ENCODE measurements at regions not wholly inside any gene's neighbourhood (a gene's known extent, or its start where the extent isn't known, plus 50 kb on each side); places are given as distances from the start of the nearest gene placed in this dataset.
A peak's percentile ranks its signal among the peaks of the same experiment; 100 is the strongest.

DNA sequence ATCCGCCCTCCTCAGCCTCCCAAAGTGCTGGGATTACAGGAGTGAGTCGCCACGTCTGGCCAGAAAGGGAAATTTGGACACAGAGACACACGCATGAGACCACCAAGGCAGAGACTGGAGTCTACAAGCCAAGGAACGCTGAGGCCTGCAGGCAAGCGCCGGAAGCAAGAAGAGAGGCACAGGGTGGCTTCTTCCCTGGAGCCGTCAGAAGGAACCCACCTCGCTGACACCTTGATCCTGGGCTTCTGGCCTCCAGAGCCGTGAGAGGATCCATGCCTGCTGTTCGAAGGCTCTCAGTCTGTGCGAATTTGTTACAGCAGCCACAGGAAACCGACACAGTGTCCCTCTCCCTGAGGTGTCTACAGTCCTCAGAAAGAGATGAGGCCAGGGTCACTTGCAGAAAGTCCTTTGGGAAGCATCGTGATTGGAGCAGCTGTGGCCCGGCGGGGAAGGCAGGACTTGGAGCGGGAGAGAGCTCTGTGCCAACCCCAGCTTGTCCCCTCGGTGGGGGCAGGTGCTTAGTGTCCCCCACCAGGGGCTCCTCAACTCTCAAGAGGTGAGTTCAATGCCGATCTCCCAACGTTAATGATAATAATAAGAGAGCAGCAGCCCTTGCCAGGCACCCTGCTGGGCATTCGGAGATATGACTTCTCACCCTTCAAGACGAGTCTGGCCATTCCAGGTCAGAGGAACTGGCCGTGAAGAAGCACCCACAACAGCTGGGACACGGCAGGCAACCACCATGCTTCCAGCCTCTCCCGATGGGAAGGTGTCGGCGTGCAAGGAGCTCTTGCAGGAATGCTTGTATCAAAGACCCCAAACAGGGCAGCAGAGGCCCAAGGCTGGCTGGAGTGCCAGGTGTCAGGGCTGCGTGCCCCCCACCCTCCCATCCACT, 68.4 kb upstream of the TNRC6C start:
- ATAC-seq (ENCODE audit: low FRiP score in 2 of 2): no peak
- no peak overlapping the region for H3K27ac ChIP-seq
- WGBS, 2 donors: 82 to 92% methylated on average over 12 to 28 of the region's 28 CpGs
- peaks cover 10 to 23% (median 16%) of the 10 kb centered on the region in 4 donors for H3K4me1 ChIP-seq
- H3K36me3 ChIP-seq: no peaks in the 10 kb centered on the region
- no peak overlapping the region for H3K4me3 ChIP-seq
- no peaks in the 10 kb centered on the region for H3K9me3 ChIP-seq
- no peak for DNase-seq
- TF ChIP-seq EP300 (IDR thresholded peaks at IDR 0.05) (no peak), POLR2A (IDR thresholded peaks at IDR 0.05) (no peak), POLR2AphosphoS5 (IDR thresholded peaks at IDR 0.05) (no peak)
- TF ChIP-seq, protein P1, sequence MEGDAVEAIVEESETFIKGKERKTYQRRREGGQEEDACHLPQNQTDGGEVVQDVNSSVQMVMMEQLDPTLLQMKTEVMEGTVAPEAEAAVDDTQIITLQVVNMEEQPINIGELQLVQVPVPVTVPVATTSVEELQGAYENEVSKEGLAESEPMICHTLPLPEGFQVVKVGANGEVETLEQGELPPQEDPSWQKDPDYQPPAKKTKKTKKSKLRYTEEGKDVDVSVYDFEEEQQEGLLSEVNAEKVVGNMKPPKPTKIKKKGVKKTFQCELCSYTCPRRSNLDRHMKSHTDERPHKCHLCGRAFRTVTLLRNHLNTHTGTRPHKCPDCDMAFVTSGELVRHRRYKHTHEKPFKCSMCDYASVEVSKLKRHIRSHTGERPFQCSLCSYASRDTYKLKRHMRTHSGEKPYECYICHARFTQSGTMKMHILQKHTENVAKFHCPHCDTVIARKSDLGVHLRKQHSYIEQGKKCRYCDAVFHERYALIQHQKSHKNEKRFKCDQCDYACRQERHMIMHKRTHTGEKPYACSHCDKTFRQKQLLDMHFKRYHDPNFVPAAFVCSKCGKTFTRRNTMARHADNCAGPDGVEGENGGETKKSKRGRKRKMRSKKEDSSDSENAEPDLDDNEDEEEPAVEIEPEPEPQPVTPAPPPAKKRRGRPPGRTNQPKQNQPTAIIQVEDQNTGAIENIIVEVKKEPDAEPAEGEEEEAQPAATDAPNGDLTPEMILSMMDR (IDR thresholded peaks at IDR 0.05): no peak
- H3K27me3 ChIP-seq: no peaks in the 10 kb centered on the region

DNA sequence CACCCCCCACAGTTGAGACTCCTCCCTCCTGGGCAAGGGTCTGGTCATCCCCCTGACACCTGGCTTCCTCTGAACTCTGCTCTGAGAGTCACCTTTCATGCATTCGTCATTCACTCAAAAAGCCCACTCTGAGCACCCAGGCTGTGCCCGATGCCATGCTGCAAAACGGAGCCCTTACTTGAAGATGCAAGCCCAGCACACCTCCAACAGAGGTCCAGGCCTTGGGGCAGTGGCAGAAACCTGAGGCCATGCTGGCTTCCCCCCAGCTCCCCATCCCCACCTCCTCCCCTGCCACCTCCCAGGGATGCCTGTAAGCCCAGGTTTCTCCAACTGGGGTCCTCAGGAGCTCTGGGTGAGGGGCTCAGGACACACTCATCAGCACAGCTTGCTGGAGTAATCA, 67.7 kb upstream of the TNRC6C start:
- Histone ChIP-seq H3K36me3 (no peaks in the 10 kb centered on the region), H3K27ac (no peak overlapping the region), H3K4me1 (peaks cover 10 to 23% (median 16%) of the 10 kb centered on the region in 4 donors), H3K27me3 (no peaks in the 10 kb centered on the region), H3K4me3 (no peak overlapping the region), H3K9me3 (no peaks in the 10 kb centered on the region)
- 81 to 92% methylated on average over 2 to 3 of the region's 3 CpGs for WGBS, 2 donors
- DNase-seq (no peak), ATAC-seq (ENCODE audit: low FRiP score in 2 of 2) (no peak)
- TF ChIP-seq EP300 (IDR thresholded peaks at IDR 0.05): no peak
- TF ChIP-seq POLR2A (IDR thresholded peaks at IDR 0.05): no peak
- TF ChIP-seq POLR2AphosphoS5 (IDR thresholded peaks at IDR 0.05): no peak
- TF ChIP-seq, protein P1 (IDR thresholded peaks at IDR 0.05): no peak

DNA sequence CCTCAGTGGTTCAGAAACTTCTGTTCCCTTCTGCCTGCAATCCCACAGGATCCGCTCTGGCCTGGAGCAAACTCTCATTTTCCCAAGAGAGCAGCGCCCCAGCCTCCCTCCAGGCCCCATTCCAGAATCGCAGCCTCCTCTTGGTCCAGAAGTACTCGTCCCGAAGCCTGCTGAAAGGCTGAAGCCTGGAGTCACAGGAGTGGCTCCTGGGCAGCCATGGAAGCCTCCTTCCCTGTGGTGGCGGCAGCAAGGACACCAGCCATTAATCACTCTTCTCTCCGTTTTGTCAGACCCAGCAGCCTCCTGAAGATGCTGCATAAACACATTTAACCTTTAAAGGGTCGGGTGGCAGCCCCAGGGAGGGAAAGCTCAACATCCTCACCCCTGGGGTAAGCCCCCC, 66.9 kb upstream of the TNRC6C start:
- Histone ChIP-seq H3K27ac (no peak overlapping the region), H3K9me3 (no peaks in the 10 kb centered on the region), H3K36me3 (no peaks in the 10 kb centered on the region), H3K4me3 (no peak overlapping the region), H3K4me1 (peaks cover 10 to 18% (median 14%) of the 10 kb centered on the region in 4 donors), H3K27me3 (no peaks in the 10 kb centered on the region)
- 67 to 71% methylated on average over 5 to 8 of the region's 8 CpGs for WGBS, 2 donors
- TF ChIP-seq, protein P1 (IDR thresholded peaks at IDR 0.05): no peak
- TF ChIP-seq POLR2AphosphoS5 (IDR thresholded peaks at IDR 0.05) (no peak), POLR2A (IDR thresholded peaks at IDR 0.05) (no peak), EP300 (IDR thresholded peaks at IDR 0.05) (no peak)
- no peak for DNase-seq
- no peak for ATAC-seq (ENCODE audit: low FRiP score in 2 of 2)

DNA sequence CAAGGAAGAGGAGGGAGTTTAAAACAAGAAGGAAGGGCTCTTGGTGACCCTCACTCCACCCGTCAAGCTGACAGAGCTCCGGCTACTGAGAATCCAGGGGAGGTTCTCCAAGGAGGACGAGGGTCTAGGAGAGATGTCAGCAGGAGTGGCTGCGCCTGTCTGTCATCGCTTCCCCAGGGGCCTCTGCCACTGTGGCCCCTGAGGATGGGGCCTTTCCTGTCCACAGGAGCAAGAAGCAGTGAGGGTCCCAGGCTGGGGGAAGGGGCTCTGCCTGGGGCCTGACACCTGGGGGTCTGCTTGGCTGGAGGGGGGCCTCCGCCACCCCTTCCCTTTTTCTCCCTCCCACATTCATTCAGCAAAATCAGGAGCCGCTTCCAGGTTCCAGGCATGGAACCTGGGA, 66.5 kb upstream of the TNRC6C start:
- TF ChIP-seq POLR2A (IDR thresholded peaks at IDR 0.05) (no peak), POLR2AphosphoS5 (IDR thresholded peaks at IDR 0.05) (no peak), EP300 (IDR thresholded peaks at IDR 0.05) (no peak)
- TF ChIP-seq, protein P1 (IDR thresholded peaks at IDR 0.05): no peak
- no peak overlapping the region for H3K27ac ChIP-seq
- no peak overlapping the region for H3K4me3 ChIP-seq
- no peaks in the 10 kb centered on the region for H3K9me3 ChIP-seq
- no peak for ATAC-seq (ENCODE audit: low FRiP score in 2 of 2)
- DNase-seq: peak in 1 of 2 donors; percentile 11
- no peaks in the 10 kb centered on the region for H3K36me3 ChIP-seq
- no peaks in the 10 kb centered on the region for H3K27me3 ChIP-seq
- H3K4me1 ChIP-seq: peaks cover 8 to 13% (median 11%) of the 10 kb centered on the region in 4 donors
- WGBS, 2 donors: 84% methylated on average over 7 of the region's 7 CpGs

All from upper lobe of left lung (tissue), 6 donors.